Stimulated activated CD4-positive, alpha-beta T cell treated with anti-CD3 and anti-CD28 coated beads, Interleukin-15, amount 100 ng/mL, for 48 hours (primary cell): ENCODE measurements at regions not wholly inside any gene's neighbourhood (a gene's known extent, or its start where the extent isn't known, plus 50 kb on each side); places are given as distances from the start of the nearest gene placed in this dataset.

Source experiments
- DNase-seq, 2 donors: peaks; one replicate each; pipeline ENCODE4 v3.0.0-alpha.2; 2020; ENCODE audit warnings: low read depth in 2 of 2

- DNase-seq, result no peak
Observed at GRCh38 chr6:138577151-138577915, 78.0 kb upstream of the NHSL1 start.

DNA sequence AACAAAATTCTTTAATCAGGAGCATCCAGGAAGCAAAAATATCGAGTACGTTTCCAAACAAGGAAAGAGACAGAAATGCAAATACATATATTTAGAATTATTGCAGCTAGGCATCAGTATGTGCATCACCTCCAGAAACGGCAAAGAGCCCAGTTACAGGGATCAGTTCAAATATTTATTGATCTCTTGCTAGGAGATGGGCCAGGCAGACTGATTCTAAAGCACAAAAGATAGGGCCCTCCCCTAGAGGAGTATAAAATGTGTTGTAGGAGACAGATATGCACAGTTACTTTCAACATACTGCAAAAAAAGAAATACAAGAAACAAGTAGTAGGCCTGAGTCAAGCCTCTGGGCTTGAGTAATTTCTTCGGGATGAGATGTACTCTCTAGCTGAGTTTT, 80.7 kb upstream of the NHSL1 start:
- DNase-seq, result no peak

- DNase-seq, result no peak
Observed at GRCh38 chr6:138580801-138581200, 81.5 kb upstream of the NHSL1 start.

DNA sequence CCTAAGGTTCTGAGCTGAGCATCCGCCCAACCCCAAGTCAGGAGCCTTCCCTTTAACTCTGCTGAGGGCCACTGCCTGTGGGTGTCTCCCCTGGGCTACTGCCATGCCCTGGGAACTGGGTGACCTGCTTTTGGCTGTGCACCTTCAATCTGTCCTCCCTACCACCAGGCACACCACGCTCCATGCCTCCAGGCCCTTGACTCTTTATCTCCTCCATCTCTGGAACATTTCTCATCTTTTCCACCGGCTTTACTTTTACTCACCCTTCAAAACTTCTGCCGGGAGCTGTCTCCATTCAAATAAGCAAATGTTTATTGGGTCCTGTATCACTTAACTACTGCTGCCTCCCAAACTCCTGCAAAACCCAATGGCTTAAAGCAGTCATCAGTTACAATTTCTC, 83.3 kb upstream of the NHSL1 start:
- DNase-seq, result no peak

DNA sequence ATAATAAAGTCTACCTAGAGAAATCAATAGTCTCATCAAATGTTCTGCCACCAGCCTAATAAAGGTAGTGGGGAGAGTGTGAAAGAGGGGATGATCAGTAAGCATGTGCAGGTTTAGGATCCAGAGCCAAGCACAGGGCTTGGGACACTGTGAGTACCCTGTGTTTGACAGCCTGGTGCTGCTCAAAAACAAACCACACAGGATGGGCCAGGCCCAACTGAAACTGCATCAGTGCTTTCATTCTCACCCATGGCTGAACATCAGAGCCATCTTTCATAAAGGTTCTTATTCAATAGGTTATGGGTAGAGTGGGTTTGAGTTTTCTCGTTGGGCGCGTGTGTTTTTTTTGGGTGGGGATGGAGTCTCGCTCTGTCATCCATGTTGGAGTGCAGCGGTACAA, 87.3 kb upstream of the NHSL1 start:
- DNase-seq, result no peak

GRCh38 chr6:138588805-138589434, 89.6 kb upstream of the NHSL1 start:
- DNase-seq, result peak in 1 of 2 donors; percentile 46

DNA sequence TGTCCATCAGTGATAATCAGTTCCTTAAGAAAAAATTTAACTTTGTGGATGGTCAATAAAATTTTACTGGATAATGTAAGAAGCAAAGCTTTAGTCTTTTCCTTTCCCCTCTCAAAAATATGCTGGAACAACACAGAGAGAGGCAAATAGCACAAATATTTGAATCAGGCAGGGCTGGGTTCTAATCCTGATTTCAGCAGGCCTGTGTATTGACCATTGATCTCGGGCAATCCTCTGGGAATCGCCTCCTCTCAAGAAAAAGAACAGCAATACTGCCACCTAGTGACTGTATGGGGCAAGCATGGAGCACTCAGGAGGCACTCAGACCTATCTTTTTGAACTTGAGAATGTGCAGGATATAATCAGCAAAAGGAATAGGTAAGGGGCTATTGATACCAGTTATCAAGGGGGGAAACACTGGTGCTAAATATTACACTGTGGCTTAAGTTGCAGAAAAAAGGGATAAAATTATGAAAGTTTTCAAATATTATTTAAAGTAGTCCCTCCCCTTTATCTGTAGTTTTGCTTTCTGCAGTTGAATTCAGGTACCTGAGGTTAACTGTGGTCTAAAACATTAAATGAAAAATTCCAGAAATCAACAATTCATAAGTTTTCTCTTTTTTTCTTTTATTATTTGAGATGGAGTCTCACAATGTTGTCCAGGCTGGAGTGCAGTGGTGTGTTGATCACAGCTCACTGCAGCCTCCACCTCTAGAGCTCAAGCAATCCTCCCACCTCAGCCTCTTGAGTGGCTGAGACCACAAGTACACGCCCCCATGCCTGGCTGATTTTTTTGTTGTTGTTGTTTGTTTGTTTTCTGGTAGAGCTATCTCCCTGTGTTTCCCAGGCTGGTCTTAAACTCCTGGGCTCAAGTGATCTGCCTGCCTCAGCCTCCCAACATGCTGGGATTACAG, 91.8 kb upstream of the NHSL1 start:
- peak in 1 of 2 donors; percentile 21 for DNase-seq

DNA sequence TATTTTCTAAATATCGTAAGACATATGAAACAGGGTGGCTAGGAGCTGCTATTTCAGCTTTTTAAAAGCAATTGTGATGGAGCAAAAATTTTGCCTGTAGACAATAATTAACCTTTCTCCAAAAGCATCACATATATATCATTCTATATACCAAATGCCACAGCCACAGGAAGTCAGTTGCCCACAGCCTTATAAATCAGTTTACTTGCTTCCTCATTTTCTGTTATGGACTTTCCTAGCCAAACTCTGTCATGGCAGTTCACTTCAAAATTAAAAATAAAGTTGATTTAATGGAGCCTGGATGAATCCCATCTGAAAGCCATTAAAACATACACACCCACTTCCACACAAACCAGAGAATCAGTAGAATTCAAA, 93.4 kb upstream of the NHSL1 start:
- DNase-seq, result no peak

DNA sequence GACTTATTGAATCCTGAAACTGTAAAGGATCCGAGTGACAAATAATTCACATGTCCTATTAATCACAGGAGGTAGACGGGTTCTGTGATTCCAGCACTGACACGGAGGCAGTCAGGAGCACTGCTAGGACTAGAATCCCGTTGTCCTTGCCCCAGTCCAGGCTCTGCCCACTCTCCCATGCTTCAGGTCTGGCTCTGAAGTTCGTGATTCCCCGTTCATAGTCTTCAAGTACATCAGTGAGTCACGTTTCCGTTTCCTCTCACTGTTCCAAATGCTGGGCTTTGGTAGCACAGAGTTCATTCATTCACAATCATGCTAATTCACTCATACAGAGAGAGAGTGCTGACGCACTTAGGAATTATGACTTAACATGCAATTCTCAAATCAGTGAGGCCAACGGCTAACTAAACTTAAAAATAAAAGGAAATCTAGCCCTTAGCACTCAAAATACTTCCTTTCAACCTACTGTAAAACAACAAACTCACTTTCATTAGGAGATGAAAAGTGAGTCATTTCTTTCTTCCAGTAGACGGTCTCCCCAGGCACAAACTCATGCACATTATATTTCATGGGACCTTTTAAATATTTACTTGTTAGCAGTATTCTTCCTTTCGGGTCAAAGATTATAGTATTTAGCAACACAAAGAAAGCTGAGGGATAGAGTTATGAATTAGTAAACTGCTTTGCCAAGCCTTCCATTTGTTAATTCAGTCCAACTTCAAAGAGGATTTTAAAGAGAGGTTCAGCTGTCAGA, 94.0 kb upstream of the NHSL1 start:
- peak; percentile 16 to 34 for DNase-seq

DNA sequence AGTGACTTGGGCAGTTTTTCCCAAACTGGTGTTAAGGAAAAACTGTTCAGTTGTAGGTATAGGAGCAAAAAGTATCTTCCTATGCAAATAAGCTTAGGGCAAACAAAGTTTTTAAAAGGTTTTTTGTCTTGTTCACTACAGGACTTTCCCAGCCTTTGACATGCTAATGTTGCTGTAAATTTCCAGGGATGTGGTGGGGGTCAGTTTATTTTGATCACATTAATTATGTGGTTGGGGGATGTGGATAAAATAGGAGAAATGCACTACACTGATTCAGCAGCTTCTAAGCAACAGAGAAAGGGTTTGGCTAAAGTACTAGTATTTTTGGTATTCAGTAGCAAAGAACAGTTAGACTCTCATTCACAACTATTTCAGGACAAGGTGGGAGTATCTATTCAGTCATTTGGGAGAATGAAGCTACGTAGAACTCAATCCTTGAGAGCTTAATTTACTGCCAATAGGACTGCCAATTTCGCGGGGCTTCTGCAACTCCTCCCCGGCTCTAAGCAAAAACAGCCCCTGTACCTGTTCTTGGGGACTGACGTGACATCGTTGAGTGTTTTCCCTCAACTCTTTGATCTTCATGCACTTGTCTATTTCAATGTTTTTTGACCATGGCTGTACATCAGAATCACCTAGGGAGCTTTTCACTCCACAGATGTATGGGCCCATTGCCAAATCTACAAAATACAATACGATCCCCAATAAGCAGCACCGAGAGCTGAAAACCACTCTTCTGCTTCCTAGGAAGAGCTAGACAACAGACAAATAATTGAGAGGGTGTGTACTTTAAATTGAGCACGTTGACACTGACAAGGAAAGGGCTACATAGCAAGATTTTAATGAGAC, 94.8 kb upstream of the NHSL1 start:
- no peak for DNase-seq

- DNase-seq, result no peak
Observed at GRCh38 chr6:138594758-138595140, 95.5 kb upstream of the NHSL1 start.

DNA sequence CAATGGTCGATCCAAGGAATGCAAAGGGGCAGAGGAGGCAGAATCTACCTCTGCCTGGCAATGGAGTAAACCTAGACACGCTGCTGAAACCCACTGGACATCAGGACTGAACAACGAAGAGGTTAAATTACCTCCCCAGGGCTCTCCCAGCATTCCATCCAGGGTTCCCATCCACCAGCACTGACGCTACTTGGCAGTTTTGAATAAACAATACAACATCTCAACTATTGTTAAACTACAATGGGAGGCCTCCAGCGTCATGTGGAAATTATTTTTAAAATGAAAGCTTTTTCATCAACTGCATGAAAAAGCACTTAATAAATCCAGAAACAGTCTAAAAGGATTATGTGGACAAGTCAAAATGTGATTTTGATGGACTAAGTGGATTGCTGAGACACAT, 96.8 kb upstream of the NHSL1 start:
- DNase-seq, result no peak

DNA sequence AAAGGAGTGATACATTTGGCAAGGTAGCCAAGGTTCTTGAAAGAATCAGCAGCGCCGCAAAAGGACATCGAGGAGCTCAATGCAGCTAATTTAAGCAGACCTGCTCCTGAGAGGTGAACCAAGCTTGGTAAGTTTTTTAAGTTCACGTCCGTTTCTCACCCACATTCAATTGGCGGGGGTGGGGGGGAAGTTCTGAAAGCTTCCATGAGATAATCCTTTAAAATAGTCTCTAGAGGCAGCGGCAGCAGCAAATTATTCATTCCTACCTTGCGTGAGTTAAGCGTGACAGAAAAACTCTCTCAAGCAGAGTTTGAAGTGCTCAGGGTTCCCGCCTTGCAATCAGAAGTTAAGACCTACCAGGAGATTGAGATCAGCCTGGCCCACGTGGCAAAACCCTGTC, 97.3 kb upstream of the NHSL1 start:
- no peak for DNase-seq

DNA sequence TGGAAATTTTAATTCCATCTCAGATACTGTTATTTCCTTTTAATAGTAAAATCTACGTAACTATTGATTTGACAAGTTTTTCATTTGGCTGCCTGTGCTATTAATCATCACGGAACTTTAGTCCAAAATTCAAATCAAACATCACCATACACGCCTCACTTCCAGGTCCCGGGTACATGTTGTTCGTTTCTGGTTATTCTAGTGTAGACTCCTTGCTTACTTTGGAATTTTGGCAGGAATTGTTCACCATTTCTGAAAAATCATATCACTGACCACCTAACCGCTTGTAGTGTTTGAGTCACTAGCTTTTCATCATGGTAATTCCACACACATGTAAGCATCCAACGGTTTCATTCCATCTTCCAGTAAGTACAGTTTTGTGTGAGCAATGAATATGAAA, 98.0 kb upstream of the NHSL1 start:
- DNase-seq, result no peak

- DNase-seq, result no peak
Observed at GRCh38 chr6:138598562-138599173, 99.4 kb upstream of the NHSL1 start.

- DNase-seq, result no peak
Observed at GRCh38 chr6:138600261-138600660, 101.0 kb upstream of the NHSL1 start.

- no peak for DNase-seq
Observed at GRCh38 chr6:138600726-138601125, 101.4 kb upstream of the NHSL1 start.

DNA sequence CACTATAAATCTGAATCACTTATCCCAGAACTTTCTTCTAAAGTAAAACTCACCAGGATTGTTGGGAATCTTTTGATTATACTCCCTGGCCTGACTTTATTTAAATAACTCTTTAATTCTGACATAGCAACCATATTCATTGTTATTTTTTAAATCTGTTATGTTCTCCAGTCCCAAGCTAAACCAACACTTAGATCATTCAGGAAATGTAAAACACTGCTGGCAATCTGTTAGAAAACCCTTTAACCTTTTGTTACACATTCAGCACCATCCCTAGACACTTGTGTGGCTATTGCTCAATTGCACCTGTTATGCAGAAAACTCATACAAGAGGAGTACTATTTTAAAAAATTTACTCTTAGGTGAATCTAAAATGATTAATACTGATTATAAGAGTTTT, 101.8 kb upstream of the NHSL1 start:
- no peak for DNase-seq

GRCh38 chr6:138605958-138606357, 106.7 kb upstream of the NHSL1 start:
- no peak for DNase-seq
